Astrocyte of the cerebellum (primary cell): ENCODE measurements at regions not wholly inside any gene's neighbourhood (a gene's known extent, or its start where the extent isn't known, plus 50 kb on each side); places are given as distances from the start of the nearest gene placed in this dataset.

ENCODE experiments used
- DNase-seq: peaks from one replicate; pipeline ENCODE4 v3.0.0-alpha.2; 2011; ENCODE audit warnings: low read depth
- H3K4me3 ChIP-seq: 2 replicates; pipeline ENCODE4 v1.5.1; 2011; ENCODE audit warnings: mild to moderate bottlenecking, low read depth, low read length, moderate library complexity
- in situ Hi-C: cut with HindIII; loops from 2 replicates; pipeline ENCODE4 v1.10.0; 2017; ENCODE audit warnings: low sequenced_read_pairs
- TF ChIP-seq, protein P1 (sequence below): IDR thresholded peaks from 2 replicates; pipeline ENCODE4 v1.5.1; 2012; ENCODE audit warnings: low read length, low read depth, moderate library complexity, mild to moderate bottlenecking; ENCODE audit errors: missing control alignments

DNA sequence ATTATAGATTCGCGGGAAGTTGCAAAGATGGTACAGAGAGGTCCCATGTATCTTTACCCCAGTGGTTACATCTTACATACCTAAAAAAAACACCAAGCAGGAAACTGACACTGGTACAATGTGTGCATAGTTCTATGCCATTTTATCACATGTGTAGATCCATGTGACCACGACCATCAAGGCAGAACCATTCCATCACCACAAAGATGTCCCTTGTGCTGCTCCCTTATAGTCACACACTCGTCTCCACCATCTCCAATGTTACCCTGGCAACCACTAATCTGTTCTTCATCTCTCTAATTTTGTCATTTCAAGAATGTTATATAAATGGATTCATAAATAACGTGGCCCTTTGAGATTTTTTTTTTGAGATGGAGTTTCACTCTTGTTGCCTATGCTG lies 156.9 kb upstream of the MAGI3 start:
- TF ChIP-seq, protein P1, sequence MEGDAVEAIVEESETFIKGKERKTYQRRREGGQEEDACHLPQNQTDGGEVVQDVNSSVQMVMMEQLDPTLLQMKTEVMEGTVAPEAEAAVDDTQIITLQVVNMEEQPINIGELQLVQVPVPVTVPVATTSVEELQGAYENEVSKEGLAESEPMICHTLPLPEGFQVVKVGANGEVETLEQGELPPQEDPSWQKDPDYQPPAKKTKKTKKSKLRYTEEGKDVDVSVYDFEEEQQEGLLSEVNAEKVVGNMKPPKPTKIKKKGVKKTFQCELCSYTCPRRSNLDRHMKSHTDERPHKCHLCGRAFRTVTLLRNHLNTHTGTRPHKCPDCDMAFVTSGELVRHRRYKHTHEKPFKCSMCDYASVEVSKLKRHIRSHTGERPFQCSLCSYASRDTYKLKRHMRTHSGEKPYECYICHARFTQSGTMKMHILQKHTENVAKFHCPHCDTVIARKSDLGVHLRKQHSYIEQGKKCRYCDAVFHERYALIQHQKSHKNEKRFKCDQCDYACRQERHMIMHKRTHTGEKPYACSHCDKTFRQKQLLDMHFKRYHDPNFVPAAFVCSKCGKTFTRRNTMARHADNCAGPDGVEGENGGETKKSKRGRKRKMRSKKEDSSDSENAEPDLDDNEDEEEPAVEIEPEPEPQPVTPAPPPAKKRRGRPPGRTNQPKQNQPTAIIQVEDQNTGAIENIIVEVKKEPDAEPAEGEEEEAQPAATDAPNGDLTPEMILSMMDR, result no peak
- no peak overlapping the region for H3K4me3 ChIP-seq
- in situ Hi-C loops, result no loop called here
- DNase-seq, result no peak

DNA sequence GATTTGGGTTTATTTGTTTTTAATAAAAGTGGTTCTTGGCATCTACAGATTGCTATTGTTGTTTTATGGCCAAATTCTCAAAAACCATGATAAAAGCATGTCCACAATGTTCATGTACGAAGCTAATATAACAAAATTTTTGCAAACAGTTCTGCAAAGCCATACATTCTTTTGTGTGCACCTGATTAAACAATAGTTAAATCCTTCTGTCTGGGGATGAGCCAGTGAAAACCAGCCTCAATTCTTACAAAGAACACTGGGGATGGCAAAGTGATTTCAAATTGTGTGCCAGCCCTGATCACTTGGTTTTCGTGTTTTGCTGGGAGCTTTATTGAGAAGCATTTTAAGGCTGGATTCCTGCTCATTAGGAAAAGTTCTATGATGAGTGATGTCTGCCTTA lies 149.1 kb upstream of the MAGI3 start:
- TF ChIP-seq, protein P1, result no peak
- in situ Hi-C loops, result no loop called here
- no peak for DNase-seq
- H3K4me3 ChIP-seq, result no peak overlapping the region

DNA sequence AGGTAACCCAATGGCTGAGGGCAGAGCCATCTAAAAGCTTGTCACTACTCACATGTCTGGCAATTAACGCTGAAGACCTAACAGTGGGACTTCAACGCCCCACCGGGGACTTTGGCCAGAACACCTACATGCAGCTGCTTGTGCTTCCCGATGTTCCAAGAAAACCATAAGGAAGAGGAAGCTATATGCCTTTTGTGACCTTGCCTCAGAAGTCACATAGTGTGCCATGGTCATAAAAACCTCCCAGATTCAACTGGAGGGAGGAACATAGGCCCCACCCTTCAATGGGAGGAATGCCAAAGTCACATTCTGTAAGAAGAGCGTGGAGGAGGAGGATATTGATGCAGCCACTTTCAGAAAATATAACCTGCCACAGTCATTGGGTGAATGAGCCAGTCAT lies 147.8 kb upstream of the MAGI3 start:
- TF ChIP-seq, protein P1, result no peak

DNA sequence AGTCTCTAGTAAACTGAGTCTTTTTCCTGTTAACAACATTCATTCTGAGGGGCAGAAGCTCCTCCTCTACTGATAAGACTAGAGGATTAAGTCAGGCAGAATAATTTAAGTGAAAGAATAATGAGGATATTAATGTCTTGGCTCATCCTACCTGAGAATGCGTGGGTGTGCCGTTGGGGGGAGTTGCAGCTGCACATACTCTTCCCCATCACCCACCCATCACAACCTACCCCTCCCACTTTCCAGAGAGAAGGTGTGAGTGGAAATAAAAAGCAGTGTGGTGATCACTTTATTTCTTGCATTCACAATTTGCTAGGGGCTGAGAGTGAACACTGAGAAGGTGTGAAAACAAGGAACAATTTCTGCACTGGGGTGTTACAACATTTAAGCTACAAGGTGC lies 146.8 kb upstream of the MAGI3 start:
- no peak overlapping the region for H3K4me3 ChIP-seq
- DNase-seq, result no peak
- TF ChIP-seq, protein P1, result no peak
- in situ Hi-C loops, result no loop called here

More for the DNA sequence above, 147.8 kb upstream of the MAGI3 start:
- no peak overlapping the region for H3K4me3 ChIP-seq
- DNase-seq, result no peak
- in situ Hi-C loops, result no loop called here

DNA sequence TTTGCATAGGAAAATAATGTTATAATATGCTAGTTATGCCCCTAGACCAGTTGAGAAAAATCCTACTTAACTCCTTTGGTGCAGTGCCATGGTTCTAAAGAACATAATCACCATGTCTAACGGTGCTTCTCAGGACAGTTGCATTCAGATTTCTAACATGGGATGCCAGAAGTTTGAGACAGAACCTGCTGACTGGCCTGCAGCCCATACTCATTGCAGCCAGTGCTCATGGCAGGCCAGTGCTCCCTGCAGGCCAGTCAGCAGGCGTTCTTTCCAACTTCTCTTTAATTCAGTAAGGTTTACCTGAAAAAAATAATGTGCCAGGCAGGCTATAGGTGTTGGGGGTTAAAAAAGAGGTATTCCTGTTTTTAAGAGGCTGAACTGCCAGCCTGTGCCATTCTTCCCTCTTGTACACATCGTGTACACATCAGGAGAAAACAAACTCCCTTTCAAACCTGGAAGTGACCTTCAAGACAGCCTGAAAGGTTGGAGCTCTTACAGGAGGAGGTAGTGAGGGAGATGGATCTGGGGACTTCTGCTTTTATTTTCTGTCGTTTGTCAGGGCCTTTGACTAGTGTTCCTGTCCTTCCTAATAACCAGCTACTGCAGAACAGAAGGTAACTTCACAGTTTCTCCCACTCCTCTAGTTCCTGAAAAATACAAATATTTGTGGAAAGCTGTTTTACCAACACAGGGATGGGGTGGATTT lies 146.0 kb upstream of the MAGI3 start:
- H3K4me3 ChIP-seq, result no peak overlapping the region
- TF ChIP-seq, protein P1, result no peak
- in situ Hi-C loops, result no loop called here
- no peak for DNase-seq

DNA sequence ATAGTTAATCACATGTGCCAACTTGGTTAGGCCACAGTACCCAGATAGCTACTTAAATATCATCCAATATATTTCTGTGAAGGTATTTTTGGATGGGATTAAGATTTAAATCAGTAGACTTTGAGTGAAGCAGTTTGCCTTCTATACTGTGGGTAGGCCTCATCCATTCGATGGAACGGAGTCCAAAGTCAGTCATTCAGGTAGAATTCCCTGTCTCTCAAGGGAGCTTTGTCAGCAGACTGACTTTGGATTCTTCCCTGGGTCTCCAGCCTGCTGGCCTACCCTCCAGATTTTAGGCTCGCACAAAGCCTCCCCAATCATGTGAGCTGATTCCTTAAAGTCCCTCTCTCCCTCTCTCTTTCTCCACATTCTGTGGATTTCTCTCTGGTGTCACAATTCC lies 145.1 kb upstream of the MAGI3 start:
- TF ChIP-seq, protein P1, result no peak
- no peak overlapping the region for H3K4me3 ChIP-seq
- in situ Hi-C loops, result no loop called here
- DNase-seq, result no peak
